GM23248 (cell line): ENCODE measurements at regions not wholly inside any gene's neighbourhood (a gene's known extent, or its start where the extent isn't known, plus 50 kb on each side); places are given as distances from the start of the nearest gene placed in this dataset.
A peak's percentile ranks its signal among the peaks of the same experiment; 100 is the strongest.

Experiments
- DNase-seq: peaks from one replicate; pipeline ENCODE4 v3.0.0-alpha.2; 2015
- H2AFZ ChIP-seq: fragments of 200-600 bp; sonication (generic); 2 replicates; pipeline ENCODE4 v1.6.1; 2016; ENCODE audit warnings: antibody characterized with exemption
- H3F3A ChIP-seq: fragments of 200-600 bp; sonication (generic); 2 replicates; pipeline ENCODE4 v1.6.1; 2016; ENCODE audit warnings: mild to moderate bottlenecking, antibody characterized with exemption, mixed run types; ENCODE audit not compliant: insufficient read depth
- H3K27ac ChIP-seq: fragments of 200-600 bp; sonication (generic); 2 replicates; pipeline ENCODE4 v1.5.1; 2016; ENCODE audit warnings: mild to moderate bottlenecking
- H3K27me3 ChIP-seq: fragments of 200-600 bp; sonication (generic); replicated peaks from 2 replicates; pipeline ENCODE4 v1.6.1; 2016; ENCODE audit warnings: mild to moderate bottlenecking; ENCODE audit not compliant: insufficient read depth
- H3K36me3 ChIP-seq: fragments of 200-600 bp; sonication (generic); 2 replicates; pipeline ENCODE4 v1.6.1; 2016; ENCODE audit warnings: low read depth, mild to moderate bottlenecking
- H3K4me1 ChIP-seq: fragments of 200-600 bp; sonication (generic); 2 replicates; pipeline ENCODE4 v1.6.1; 2016; ENCODE audit warnings: mild to moderate bottlenecking; ENCODE audit not compliant: insufficient read depth
- H3K4me2 ChIP-seq: fragments of 200-600 bp; sonication (generic); one replicate; pipeline ENCODE4 v1.6.1; 2016; ENCODE audit warnings: mild to moderate bottlenecking; ENCODE audit not compliant: unreplicated experiment
- H3K4me3 ChIP-seq: fragments of 200-600 bp; sonication (generic); 2 replicates; pipeline ENCODE4 v1.5.1; 2016; ENCODE audit warnings: mild to moderate bottlenecking
- H3K79me2 ChIP-seq: fragments of 200-600 bp; sonication (generic); 2 replicates; pipeline ENCODE4 v1.6.1; 2016; ENCODE audit warnings: mild to moderate bottlenecking; ENCODE audit not compliant: insufficient read depth
- H3K9ac ChIP-seq: fragments of 200-600 bp; sonication (generic); 2 replicates; pipeline ENCODE4 v1.6.1; 2016; ENCODE audit warnings: mild to moderate bottlenecking
- H3K9me2 ChIP-seq: fragments of 200-600 bp; sonication (generic); 2 replicates; pipeline ENCODE4 v1.6.1; 2016; ENCODE audit warnings: mixed run types, mild to moderate bottlenecking, moderate library complexity; ENCODE audit not compliant: insufficient read depth
- H3K9me3 ChIP-seq: fragments of 200-600 bp; sonication (generic); one replicate; pipeline ENCODE4 v1.6.1; 2017; ENCODE audit warnings: low read depth
- H4K20me1 ChIP-seq: fragments of 200-600 bp; sonication (generic); 2 replicates; pipeline ENCODE4 v1.6.0; 2016; ENCODE audit not compliant: insufficient read depth
- EZH2 ChIP-seq: fragments of 200-600 bp; sonication (generic); IDR thresholded peaks from 2 replicates; pipeline ENCODE4 v1.6.1; 2018; ENCODE audit warnings: antibody characterized with exemption, mild to moderate bottlenecking; ENCODE audit not compliant: insufficient read depth, poor library complexity, severe bottlenecking
- EZH2phosphoT487 ChIP-seq: fragments of 200-600 bp; sonication (generic); IDR thresholded peaks from 2 replicates; pipeline ENCODE4 v1.6.1; 2018; ENCODE audit warnings: antibody characterized with exemption, moderate library complexity, mild to moderate bottlenecking, low read depth; ENCODE audit not compliant: insufficient read depth
- WGBS, 2 experiments: methylation state at CpG; one replicate each; pipeline ENCODE4 v1.1.6; 2015 to 2017; ENCODE audit warnings: low lambda C conversion rate in 2 of 2, low coverage in 1 of 2; ENCODE audit errors: missing lambda C conversion rate in 2 of 2; 5-methylcytosine and 5-hydroxymethylcytosine counted together
- in situ Hi-C: fragments of 300-500 bp; cut with MboI; formaldehyde crosslinking; loops from 2 replicates; pipeline ENCODE4 v1.15.0; 2020

- Histone ChIP-seq H3K4me2 (no peak overlapping the region), H3K9me3 (no peaks in the 10 kb centered on the region), H3K27me3 (no peaks in the 10 kb centered on the region; the same call in none of the 2 replicates), H3K4me1 (peaks cover 6% of the 10 kb centered on the region), H3K9ac (no peak overlapping the region), H3K27ac (no peak overlapping the region), H3K36me3 (no peaks in the 10 kb centered on the region), H3F3A (no peaks in the 10 kb centered on the region), H2AFZ (no peak overlapping the region), H3K79me2 (no peaks in the 10 kb centered on the region), H4K20me1 (no peaks in the 10 kb centered on the region), H3K4me3 (no peak overlapping the region), H3K9me2 (no peaks in the 10 kb centered on the region)
- in situ Hi-C loops, result loop anchor here (25.0 kb wide), 1 partner anchor 398 kb away; no protein-coding TSS in a partner anchor
- WGBS, 2 experiments, result 87 to 90% methylated on average over 26 of the region's 26 CpGs
- no peak for TF ChIP-seq EZH2phosphoT487
- no peak for TF ChIP-seq EZH2
- no peak for DNase-seq
Observed at GRCh38 chr2:128735296-128735960, 416.8 kb upstream of the HS6ST1 start.

GRCh38 chr2:128736046-128736688 lies 417.5 kb upstream of the HS6ST1 start:
- peak; percentile 8 for DNase-seq
- no peak for TF ChIP-seq EZH2phosphoT487
- TF ChIP-seq EZH2, result no peak
- peak overlapping the region; percentile 55 for H3K4me3 ChIP-seq
- H4K20me1 ChIP-seq, result no peaks in the 10 kb centered on the region
- no peaks in the 10 kb centered on the region for H3K9me2 ChIP-seq
- H3K4me1 ChIP-seq, result peaks cover 6% of the 10 kb centered on the region
- 37 to 38% methylated on average over 16 of the region's 16 CpGs for WGBS, 2 experiments
- peak overlapping the region; percentile 29 for H3K4me2 ChIP-seq
- no peaks in the 10 kb centered on the region for H3F3A ChIP-seq
- peak overlapping the region; percentile 59; the same call in 1 of the 2 replicates for H2AFZ ChIP-seq
- no peaks in the 10 kb centered on the region for H3K9me3 ChIP-seq
- no peaks in the 10 kb centered on the region; the same call in none of the 2 replicates for H3K27me3 ChIP-seq
- H3K79me2 ChIP-seq, result no peaks in the 10 kb centered on the region
- H3K27ac ChIP-seq, result no peak overlapping the region
- no peaks in the 10 kb centered on the region for H3K36me3 ChIP-seq
- in situ Hi-C loops, result loop anchor here (25.0 kb wide), 1 partner anchor 399 kb away; no protein-coding TSS in a partner anchor
- H3K9ac ChIP-seq, result no peak overlapping the region

GRCh38 chr2:128736689-128737545 lies 418.2 kb upstream of the HS6ST1 start:
- H3K79me2 ChIP-seq, result no peaks in the 10 kb centered on the region
- peak; percentile 75 for DNase-seq
- peak overlapping the region; percentile 55 for H3K4me3 ChIP-seq
- 45 to 57% methylated on average over 50 to 60 of the region's 71 CpGs for WGBS, 2 experiments
- no peaks in the 10 kb centered on the region; the same call in none of the 2 replicates for H3K27me3 ChIP-seq
- H3K36me3 ChIP-seq, result no peaks in the 10 kb centered on the region
- peak overlapping the region; percentile 59 for H2AFZ ChIP-seq
- H3K4me1 ChIP-seq, result peaks cover 6% of the 10 kb centered on the region
- TF ChIP-seq EZH2phosphoT487, result no peak
- TF ChIP-seq EZH2, result no peak
- in situ Hi-C loops, result loop anchor here (25.0 kb wide), 1 partner anchor 400 kb away; no protein-coding TSS in a partner anchor
- peak overlapping the region; percentile 29 for H3K4me2 ChIP-seq
- no peaks in the 10 kb centered on the region for H3F3A ChIP-seq
- H3K9ac ChIP-seq, result no peak overlapping the region
- H3K9me3 ChIP-seq, result no peaks in the 10 kb centered on the region
- H3K9me2 ChIP-seq, result no peaks in the 10 kb centered on the region
- H3K27ac ChIP-seq, result no peak overlapping the region
- H4K20me1 ChIP-seq, result no peaks in the 10 kb centered on the region

GRCh38 chr2:128737546-128737826 lies 418.8 kb upstream of the HS6ST1 start:
- H3K79me2 ChIP-seq, result no peaks in the 10 kb centered on the region
- no peaks in the 10 kb centered on the region for H3K36me3 ChIP-seq
- H3F3A ChIP-seq, result no peaks in the 10 kb centered on the region
- no peak overlapping the region for H2AFZ ChIP-seq
- H3K4me1 ChIP-seq, result peaks cover 6% of the 10 kb centered on the region
- H3K27ac ChIP-seq, result no peak overlapping the region
- in situ Hi-C loops, result loop anchor here (25.0 kb wide), 1 partner anchor 400 kb away; no protein-coding TSS in a partner anchor
- H3K27me3 ChIP-seq, result no peaks in the 10 kb centered on the region; the same call in none of the 2 replicates
- no peak for TF ChIP-seq EZH2phosphoT487
- no peak for DNase-seq
- no peaks in the 10 kb centered on the region for H3K9me2 ChIP-seq
- no peak overlapping the region for H3K4me2 ChIP-seq
- no peaks in the 10 kb centered on the region for H3K9me3 ChIP-seq
- no peak overlapping the region for H3K9ac ChIP-seq
- H4K20me1 ChIP-seq, result no peaks in the 10 kb centered on the region
- H3K4me3 ChIP-seq, result no peak overlapping the region
- 90 to 92% methylated on average over 5 to 7 of the region's 7 CpGs for WGBS, 2 experiments
